Esophagus squamous epithelium (tissue), 5 donors: ENCODE measurements at regions not wholly inside any gene's neighbourhood (a gene's known extent, or its start where the extent isn't known, plus 50 kb on each side); places are given as distances from the start of the nearest gene placed in this dataset.
"Not testable (repeated sequence)": the region's sequence is repeated elsewhere in the genome, so short reads cannot be mapped to it uniquely, and the experiment has no call there.

Experiments
- DNase-seq: peaks from one replicate; lab custom pipeline; 2025; lab: John Stamatoyannopoulos, UW
- H3K27ac ChIP-seq, 4 donors: fragments of 200-600 bp; sonication (generic); one replicate each; pipeline ENCODE4 v1.5.1; 2016 to 2019; ENCODE audit warnings: mild to moderate bottlenecking in 1 of 4
- H3K27me3 ChIP-seq, 4 donors: fragments of 200-600 bp; sonication (generic); 1 replicate in 3 of 4; 2 replicates in 1 of 4; pipeline versions ENCODE4 v1.5.1 to v1.6.0; 2017 to 2021; ENCODE audit warnings: antibody characterized with exemption in 1 of 4
- H3K36me3 ChIP-seq, 3 donors: fragments of 200-600 bp; sonication (generic); one replicate each; pipeline ENCODE4 v1.5.1; 2016 to 2019
- H3K4me1 ChIP-seq, 3 donors: fragments of 200-600 bp; sonication (generic); one replicate each; pipeline ENCODE4 v1.5.1; 2017 to 2019
- H3K4me3 ChIP-seq, 4 donors: fragments of 200-600 bp; sonication (generic); 1 replicate in 3 of 4; 2 replicates in 1 of 4; pipeline ENCODE4 v1.5.1; 2016 to 2019; ENCODE audit warnings: mild to moderate bottlenecking in 2 of 4, moderate library complexity in 1 of 4
- H3K9me3 ChIP-seq, 3 donors: fragments of 200-600 bp; sonication (generic); one replicate each; pipeline ENCODE4 v1.5.1; 2016 to 2019
- POLR2A ChIP-seq, 4 donors: fragments of 450-650 bp; IDR thresholded peaks; one replicate each; pipeline ENCODE4 v1.6.1; 2017; ENCODE audit warnings: antibody characterized with exemption in 4 of 4, mild to moderate bottlenecking in 4 of 4, moderate library complexity in 3 of 4
- WGBS, 2 donors: methylation state at CpG; one replicate each; pipeline ENCODE4 v1.1.5; 2018; 5-methylcytosine and 5-hydroxymethylcytosine counted together
- intact Hi-C: fragments of 100-400 bp; cut with DNase I; formaldehyde crosslinking; loops from one replicate; pipeline ENCODE4 v1.15.0; 2022
- TF ChIP-seq, protein P1 (sequence below), 6 experiments: fragments of 450-650 bp in 4 of 6; fragments of 200-600 bp in 2 of 6; sonication (generic) in 2 of 6; IDR thresholded peaks; one replicate each; pipeline ENCODE4 v1.5.1; 2016 to 2019; ENCODE audit warnings: antibody characterized with exemption in 6 of 6, mild to moderate bottlenecking in 4 of 6, moderate library complexity in 4 of 6
- donor health status: DM: yes; HTN: yes; CAD: no.

DNA sequence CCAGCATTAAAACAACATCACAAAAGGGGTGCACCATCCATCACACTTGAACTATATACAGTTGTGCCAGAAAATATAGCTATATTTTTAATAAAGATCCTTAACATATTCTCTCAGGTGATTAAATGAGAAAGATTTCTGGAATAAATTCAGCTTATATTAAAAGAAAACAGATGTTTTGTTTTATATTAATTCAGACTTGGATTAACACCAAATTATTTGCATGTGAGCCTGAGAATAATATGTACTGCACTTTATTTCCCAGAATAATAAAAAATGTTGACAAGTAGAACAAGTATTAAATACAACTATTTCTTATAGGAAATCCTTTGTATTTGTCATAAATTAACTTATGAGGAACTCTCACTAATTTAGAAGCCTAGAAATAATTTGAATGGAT lies 1467.4 kb downstream of the RAPGEF2 start:
- Histone ChIP-seq H3K4me1 (no peaks in the 10 kb centered on the region), H3K4me3 (no peak overlapping the region), H3K27ac (no peak overlapping the region), H3K36me3 (no peaks in the 10 kb centered on the region), H3K27me3 (no peaks in the 10 kb centered on the region), H3K9me3 (peaks cover 0 to 5% (median 0%) of the 10 kb centered on the region in 3 donors)
- TF ChIP-seq, protein P1, sequence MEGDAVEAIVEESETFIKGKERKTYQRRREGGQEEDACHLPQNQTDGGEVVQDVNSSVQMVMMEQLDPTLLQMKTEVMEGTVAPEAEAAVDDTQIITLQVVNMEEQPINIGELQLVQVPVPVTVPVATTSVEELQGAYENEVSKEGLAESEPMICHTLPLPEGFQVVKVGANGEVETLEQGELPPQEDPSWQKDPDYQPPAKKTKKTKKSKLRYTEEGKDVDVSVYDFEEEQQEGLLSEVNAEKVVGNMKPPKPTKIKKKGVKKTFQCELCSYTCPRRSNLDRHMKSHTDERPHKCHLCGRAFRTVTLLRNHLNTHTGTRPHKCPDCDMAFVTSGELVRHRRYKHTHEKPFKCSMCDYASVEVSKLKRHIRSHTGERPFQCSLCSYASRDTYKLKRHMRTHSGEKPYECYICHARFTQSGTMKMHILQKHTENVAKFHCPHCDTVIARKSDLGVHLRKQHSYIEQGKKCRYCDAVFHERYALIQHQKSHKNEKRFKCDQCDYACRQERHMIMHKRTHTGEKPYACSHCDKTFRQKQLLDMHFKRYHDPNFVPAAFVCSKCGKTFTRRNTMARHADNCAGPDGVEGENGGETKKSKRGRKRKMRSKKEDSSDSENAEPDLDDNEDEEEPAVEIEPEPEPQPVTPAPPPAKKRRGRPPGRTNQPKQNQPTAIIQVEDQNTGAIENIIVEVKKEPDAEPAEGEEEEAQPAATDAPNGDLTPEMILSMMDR (IDR thresholded peaks at IDR 0.05): no peak
- no peak for TF ChIP-seq POLR2A (IDR thresholded peaks at IDR 0.05)
- intact Hi-C loops: no loop called here
- DNase-seq: no peak

DNA sequence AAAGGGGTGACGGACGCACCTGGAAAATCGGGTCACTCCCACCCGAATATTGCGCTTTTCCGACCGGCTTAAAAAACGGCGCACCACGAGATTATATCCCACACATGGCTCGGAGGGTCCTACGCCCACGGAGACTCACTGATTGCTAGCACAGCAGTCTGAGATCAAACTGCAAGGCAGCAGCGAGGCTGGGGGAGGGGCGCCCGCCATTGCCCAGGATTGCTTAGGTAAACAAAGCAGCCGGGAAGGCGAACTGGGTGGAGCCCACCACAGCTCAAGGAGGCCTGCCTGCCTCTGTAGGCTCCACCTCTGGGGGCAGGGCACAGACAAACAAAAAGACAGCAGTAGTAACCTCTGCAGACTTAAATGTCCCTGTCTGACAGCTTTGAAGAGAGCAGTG lies 1471.4 kb downstream of the RAPGEF2 start:
- DNase-seq, H3K27me3 ChIP-seq, H3K36me3 ChIP-seq, H3K9me3 ChIP-seq, H3K4me3 ChIP-seq, H3K27ac ChIP-seq, H3K4me1 ChIP-seq, intact Hi-C loops: not testable (repeated sequence)
- WGBS, 2 donors: 87 to 90% methylated on average over 7 to 14 of the region's 18 CpGs

DNA sequence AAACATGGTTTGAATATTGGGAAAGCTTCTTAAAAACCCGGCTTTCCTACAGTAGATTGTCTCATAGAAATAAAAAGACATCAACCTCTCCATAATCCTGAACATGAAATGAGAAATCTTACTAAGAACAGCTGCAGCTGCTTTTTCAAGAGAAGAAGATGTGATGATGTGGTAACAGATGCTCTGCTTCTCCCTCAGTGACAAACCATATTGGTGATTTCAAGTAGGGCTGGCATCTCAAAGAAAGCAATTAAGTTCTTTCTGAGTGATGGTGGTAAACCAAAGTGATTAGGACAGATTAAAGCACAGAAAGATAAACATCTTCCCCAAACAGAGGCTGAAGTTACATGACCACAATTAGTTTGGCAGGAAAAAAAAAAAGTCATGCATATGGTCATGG lies 1477.7 kb downstream of the RAPGEF2 start:
- TF ChIP-seq, protein P1 (IDR thresholded peaks at IDR 0.05): no peak
- TF ChIP-seq POLR2A (IDR thresholded peaks at IDR 0.05): no peak
- Histone ChIP-seq H3K27me3 (no peaks in the 10 kb centered on the region), H3K27ac (no peak overlapping the region), H3K4me1 (no peaks in the 10 kb centered on the region), H3K36me3 (no peaks in the 10 kb centered on the region), H3K4me3 (no peak overlapping the region), H3K9me3 (no peaks in the 10 kb centered on the region)
- 50 to 67% methylated on average over 1 of the region's 1 CpG for WGBS, 2 donors
- intact Hi-C loops: no loop called here
- no peak for DNase-seq

DNA sequence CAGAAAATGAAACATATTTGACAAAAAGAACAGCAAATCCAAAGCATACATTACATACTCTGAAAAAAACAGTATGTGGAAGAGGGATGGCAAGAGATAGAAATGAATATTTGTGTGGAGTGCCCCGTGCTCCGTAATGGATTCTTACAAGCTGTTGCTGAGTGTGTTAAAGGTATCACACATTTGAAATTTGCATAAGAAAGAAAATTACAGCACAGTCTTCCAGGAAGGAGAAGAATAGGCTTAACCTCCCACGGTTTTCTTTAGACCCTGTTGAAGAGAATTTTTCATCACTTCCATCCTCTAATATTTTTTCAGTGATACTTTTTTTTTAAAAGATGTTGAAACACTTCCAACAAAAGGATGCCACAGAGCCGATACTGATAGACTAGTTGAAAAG lies 1489.4 kb downstream of the RAPGEF2 start:
- no peak for DNase-seq
- 34 to 37% methylated on average over 4 of the region's 4 CpGs for WGBS, 2 donors
- TF ChIP-seq, protein P1 (IDR thresholded peaks at IDR 0.05): no peak
- TF ChIP-seq POLR2A (IDR thresholded peaks at IDR 0.05): no peak
- intact Hi-C loops: no loop called here
- Histone ChIP-seq H3K36me3 (no peaks in the 10 kb centered on the region), H3K4me1 (no peaks in the 10 kb centered on the region), H3K27ac (no peak overlapping the region), H3K4me3 (no peak overlapping the region), H3K9me3 (no peaks in the 10 kb centered on the region), H3K27me3 (no peaks in the 10 kb centered on the region)

DNA sequence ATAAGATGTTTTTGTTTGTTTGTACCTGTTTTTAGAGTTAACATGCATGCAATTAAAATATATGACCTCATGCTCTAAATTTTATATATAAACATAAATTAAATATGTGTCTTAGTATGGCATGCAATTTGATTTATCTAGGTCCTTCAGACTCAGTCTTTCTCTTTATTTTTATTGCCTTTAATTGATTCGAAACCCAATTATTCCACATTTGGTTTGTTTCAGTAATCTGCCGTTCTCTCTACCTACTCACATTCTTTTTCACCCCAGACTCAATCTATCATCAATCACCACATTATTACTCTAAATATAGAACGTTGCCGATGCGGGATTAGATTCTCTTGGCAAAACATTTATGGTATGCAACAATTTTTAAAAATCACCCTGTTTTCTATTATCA lies 1492.8 kb downstream of the RAPGEF2 start:
- Histone ChIP-seq H3K4me3 (no peak overlapping the region), H3K27ac (no peak overlapping the region), H3K27me3 (no peaks in the 10 kb centered on the region), H3K4me1 (no peaks in the 10 kb centered on the region), H3K9me3 (no peaks in the 10 kb centered on the region), H3K36me3 (no peaks in the 10 kb centered on the region)
- no peak for TF ChIP-seq POLR2A (IDR thresholded peaks at IDR 0.05)
- TF ChIP-seq, protein P1 (IDR thresholded peaks at IDR 0.05): no peak
- no peak for DNase-seq
- 56 to 59% methylated on average over 5 of the region's 5 CpGs for WGBS, 2 donors
- intact Hi-C loops: no loop called here

DNA sequence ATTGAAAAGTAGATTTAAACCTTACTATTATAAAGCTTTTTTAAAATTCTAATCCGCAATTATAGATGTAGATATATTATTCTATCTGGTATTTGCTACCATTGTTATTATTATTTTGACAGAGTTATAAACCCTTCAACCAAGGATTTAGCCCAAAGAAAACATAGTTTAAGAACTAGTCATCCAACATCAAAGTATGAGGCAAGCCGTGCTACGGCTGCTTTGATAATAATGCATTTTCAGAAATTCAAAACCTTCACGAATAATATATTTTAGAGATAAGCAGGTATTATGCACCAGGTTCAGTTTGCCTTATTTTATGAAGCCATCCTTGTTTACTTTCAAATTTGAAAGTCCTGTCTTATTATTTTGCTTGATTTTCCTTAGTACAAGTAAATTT lies 1501.7 kb downstream of the RAPGEF2 start:
- no peak for DNase-seq
- WGBS, 2 donors: 58 to 76% methylated on average over 4 of the region's 4 CpGs
- Histone ChIP-seq H3K9me3 (no peaks in the 10 kb centered on the region), H3K27ac (no peak overlapping the region), H3K4me3 (no peak overlapping the region), H3K4me1 (no peaks in the 10 kb centered on the region), H3K36me3 (no peaks in the 10 kb centered on the region), H3K27me3 (no peaks in the 10 kb centered on the region)
- intact Hi-C loops: no loop called here
- TF ChIP-seq, protein P1 (IDR thresholded peaks at IDR 0.05): no peak
- TF ChIP-seq POLR2A (IDR thresholded peaks at IDR 0.05): no peak
